ENCODE measurements at regions not wholly inside any gene's neighbourhood (a gene's known extent, or its start where the extent isn't known, plus 50 kb on each side); places are given as distances from the start of the nearest gene placed in this dataset.

DNA sequence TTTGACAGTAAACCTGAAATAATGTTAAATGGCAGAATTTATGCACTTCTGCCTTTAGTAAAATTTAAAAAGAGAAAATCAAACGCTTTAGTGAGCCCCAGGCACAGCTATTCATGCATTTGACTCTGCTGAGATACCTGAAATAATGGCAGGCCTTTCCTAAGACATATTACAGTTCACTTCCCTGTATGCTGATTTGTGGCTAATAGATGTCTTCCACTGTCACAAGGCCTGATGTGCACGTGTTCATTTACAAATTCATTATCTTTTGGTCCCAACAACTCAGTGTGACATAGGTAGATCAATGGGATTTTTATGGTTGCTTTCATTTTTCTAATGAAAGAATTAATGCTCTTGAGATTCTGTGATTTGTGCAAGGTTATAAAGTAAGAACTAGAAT lies 449.7 kb upstream of the RGS17 start:
- no peak overlapping the region for H3K9ac ChIP-seq (ENCODE audit: low read depth in 2 of 2, low read length in 2 of 2)
- no peaks in the 10 kb centered on the region for H3K9me3 ChIP-seq
- no peaks in the 10 kb centered on the region for H3K4me1 ChIP-seq
- no peaks in the 10 kb centered on the region for H3K36me3 ChIP-seq
- H3K4me3 ChIP-seq: no peak overlapping the region
- TF ChIP-seq CTCF (IDR thresholded peaks at IDR 0.05): no peak
- DNase-seq: no peak
- no peaks in the 10 kb centered on the region for H3K27me3 ChIP-seq
- no peak overlapping the region for H3K27ac ChIP-seq
- intact Hi-C loops (cut with DNase I): no loop called here

GRCh38 chr6:153575528-153575927 lies 444.4 kb upstream of the RGS17 start:
- Histone ChIP-seq H3K27ac (no peak overlapping the region), H3K9ac (ENCODE audit: low read depth in 2 of 2, low read length in 2 of 2) (no peak overlapping the region), H3K4me1 (no peaks in the 10 kb centered on the region), H3K9me3 (no peaks in the 10 kb centered on the region), H3K36me3 (no peaks in the 10 kb centered on the region), H3K4me3 (no peak overlapping the region), H3K27me3 (no peaks in the 10 kb centered on the region)
- intact Hi-C loops (cut with DNase I): no loop called here
- no peak for DNase-seq
- TF ChIP-seq CTCF (IDR thresholded peaks at IDR 0.05): no peak

GRCh38 chr6:153574231-153574630 lies 443.1 kb upstream of the RGS17 start:
- intact Hi-C loops (cut with DNase I): no loop called here
- DNase-seq: no peak

DNA sequence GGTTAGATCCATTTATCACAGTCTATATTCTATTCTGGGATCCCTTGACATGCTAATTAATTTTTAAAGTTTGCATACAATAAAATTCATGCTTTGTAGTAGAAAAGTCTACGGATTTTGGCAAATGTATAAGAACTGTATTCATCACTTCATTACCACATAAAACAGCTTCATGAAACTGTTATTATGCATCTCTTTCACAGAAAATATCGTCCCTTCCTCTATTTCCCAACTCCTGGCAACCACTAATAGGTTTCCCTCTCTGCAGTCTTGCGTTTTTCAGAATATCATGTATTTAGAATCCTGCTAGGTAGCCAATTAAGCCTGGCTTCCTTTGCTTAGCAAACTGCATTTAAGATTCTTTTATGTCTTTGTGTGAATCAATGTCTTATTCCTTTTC lies 441.3 kb upstream of the RGS17 start:
- H3K27ac ChIP-seq: no peak overlapping the region
- H3K9ac ChIP-seq (ENCODE audit: low read depth in 2 of 2, low read length in 2 of 2): no peak overlapping the region
- DNase-seq: no peak
- no peak for TF ChIP-seq CTCF (IDR thresholded peaks at IDR 0.05)
- no peaks in the 10 kb centered on the region for H3K4me1 ChIP-seq
- H3K27me3 ChIP-seq: no peaks in the 10 kb centered on the region
- no peaks in the 10 kb centered on the region for H3K9me3 ChIP-seq
- intact Hi-C loops (cut with DNase I): no loop called here
- no peaks in the 10 kb centered on the region for H3K36me3 ChIP-seq
- H3K4me3 ChIP-seq: no peak overlapping the region

More at GRCh38 chr6:153574231-153574630, 443.1 kb upstream of the RGS17 start:
- H3K9ac ChIP-seq (ENCODE audit: low read depth in 2 of 2, low read length in 2 of 2): no peak overlapping the region
- no peaks in the 10 kb centered on the region for H3K27me3 ChIP-seq
- H3K9me3 ChIP-seq: no peaks in the 10 kb centered on the region
- no peaks in the 10 kb centered on the region for H3K36me3 ChIP-seq
- H3K4me1 ChIP-seq: no peaks in the 10 kb centered on the region
- H3K4me3 ChIP-seq: no peak overlapping the region
- TF ChIP-seq CTCF (IDR thresholded peaks at IDR 0.05): no peak
- H3K27ac ChIP-seq: no peak overlapping the region

DNA sequence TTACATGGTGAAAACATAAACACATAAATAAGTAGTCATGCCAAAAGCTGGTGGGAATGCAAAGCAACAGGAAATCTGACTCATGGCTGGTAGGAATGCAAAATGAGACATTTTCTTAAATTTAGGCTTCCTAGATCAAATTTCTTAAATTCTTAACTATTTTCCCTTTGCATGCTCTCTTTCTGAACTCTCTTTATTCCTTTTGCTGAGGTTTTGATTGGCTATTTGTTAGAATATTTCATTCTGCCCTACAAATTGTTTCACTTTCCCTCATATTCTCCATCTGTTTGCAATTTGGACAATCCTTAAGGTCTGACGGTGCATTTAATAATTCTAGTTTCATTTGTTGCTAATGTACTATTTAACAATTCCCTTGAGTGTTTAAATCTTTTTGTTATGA lies 437.5 kb upstream of the RGS17 start:
- Histone ChIP-seq H3K27me3 (no peaks in the 10 kb centered on the region), H3K27ac (no peak overlapping the region), H3K4me3 (no peak overlapping the region), H3K9me3 (no peaks in the 10 kb centered on the region), H3K36me3 (no peaks in the 10 kb centered on the region), H3K4me1 (no peaks in the 10 kb centered on the region), H3K9ac (ENCODE audit: low read depth in 2 of 2, low read length in 2 of 2) (no peak overlapping the region)
- intact Hi-C loops (cut with DNase I): no loop called here
- TF ChIP-seq CTCF (IDR thresholded peaks at IDR 0.05): no peak
- no peak for DNase-seq

- Histone ChIP-seq H3K27me3 (no peaks in the 10 kb centered on the region), H3K36me3 (no peaks in the 10 kb centered on the region), H3K27ac (no peak overlapping the region), H3K9ac (ENCODE audit: low read depth in 2 of 2, low read length in 2 of 2) (no peak overlapping the region), H3K4me3 (no peak overlapping the region), H3K4me1 (no peaks in the 10 kb centered on the region), H3K9me3 (no peaks in the 10 kb centered on the region)
- intact Hi-C loops (cut with DNase I): no loop called here
- TF ChIP-seq CTCF (IDR thresholded peaks at IDR 0.05): no peak
- no peak for DNase-seq
These were observed 433.7 kb upstream of the RGS17 start for GRCh38 chr6:153564803-153565202.
